ENCODE measurements at regions not wholly inside any gene's neighbourhood (a gene's known extent, or its start where the extent isn't known, plus 50 kb on each side); places are given as distances from the start of the nearest gene placed in this dataset.
"Not testable (repeated sequence)": the region's sequence is repeated elsewhere in the genome, so short reads cannot be mapped to it uniquely, and the experiment has no call there.

- no peak for TF ChIP-seq CTCF (IDR thresholded peaks at IDR 0.05; ENCODE audit: borderline replicate concordance, control extremely low read depth, extremely low read depth, insufficient read depth, missing control alignments)
- in situ Hi-C loops (cut with MboI; ENCODE audit: low sequenced_read_pairs, unreplicated experiment): no loop called here
These were observed 409.9 kb downstream of the KCNJ18 start for GRCh38 chr17:22102177-22102576.

GRCh38 chr17:22116720-22117119 is 424.4 kb downstream of the KCNJ18 start:
- DNase-seq (ENCODE audit: low spot score); in situ Hi-C loops (cut with MboI; ENCODE audit: low sequenced_read_pairs, unreplicated experiment): not testable (repeated sequence)

More at GRCh38 chr17:22102177-22102576, 409.9 kb downstream of the KCNJ18 start:
- no peak for DNase-seq (ENCODE audit: low spot score)

GRCh38 chr17:22117401-22117800 is 425.1 kb downstream of the KCNJ18 start:
- in situ Hi-C loops (cut with MboI; ENCODE audit: low sequenced_read_pairs, unreplicated experiment): not testable (repeated sequence)

GRCh38 chr17:22119016-22119415 is 426.7 kb downstream of the KCNJ18 start:
- DNase-seq (ENCODE audit: low spot score); in situ Hi-C loops (cut with MboI; ENCODE audit: low sequenced_read_pairs, unreplicated experiment): not testable (repeated sequence)

More at GRCh38 chr17:22117401-22117800, 425.1 kb downstream of the KCNJ18 start:
- DNase-seq (ENCODE audit: low spot score): not testable (repeated sequence)

- DNase-seq (ENCODE audit: low spot score); in situ Hi-C loops (cut with MboI; ENCODE audit: low sequenced_read_pairs, unreplicated experiment): not testable (repeated sequence)
These were observed 427.4 kb downstream of the KCNJ18 start for GRCh38 chr17:22119751-22120150.

- DNase-seq (ENCODE audit: low spot score): no peak
- in situ Hi-C loops (cut with MboI; ENCODE audit: low sequenced_read_pairs, unreplicated experiment): no loop called here
- TF ChIP-seq CTCF (IDR thresholded peaks at IDR 0.05; ENCODE audit: borderline replicate concordance, control extremely low read depth, extremely low read depth, insufficient read depth, missing control alignments): no peak
These were observed 431.4 kb downstream of the KCNJ18 start for GRCh38 chr17:22123536-22124281.

GRCh38 chr17:22128171-22128570 is 435.8 kb downstream of the KCNJ18 start:
- DNase-seq (ENCODE audit: low spot score): no peak
- no peak for TF ChIP-seq CTCF (IDR thresholded peaks at IDR 0.05; ENCODE audit: borderline replicate concordance, control extremely low read depth, extremely low read depth, insufficient read depth, missing control alignments)
- in situ Hi-C loops (cut with MboI; ENCODE audit: low sequenced_read_pairs, unreplicated experiment): no loop called here

- no peak for TF ChIP-seq CTCF (IDR thresholded peaks at IDR 0.05; ENCODE audit: borderline replicate concordance, control extremely low read depth, extremely low read depth, insufficient read depth, missing control alignments)
- no peak for DNase-seq (ENCODE audit: low spot score)
- in situ Hi-C loops (cut with MboI; ENCODE audit: low sequenced_read_pairs, unreplicated experiment): no loop called here
These were observed 436.4 kb downstream of the KCNJ18 start for GRCh38 chr17:22128723-22129122.

- in situ Hi-C loops (cut with MboI; ENCODE audit: low sequenced_read_pairs, unreplicated experiment): not testable (repeated sequence)
These were observed 437.6 kb downstream of the KCNJ18 start for GRCh38 chr17:22129920-22130319.

More at GRCh38 chr17:22129920-22130319, 437.6 kb downstream of the KCNJ18 start:
- not testable (repeated sequence) for DNase-seq (ENCODE audit: low spot score)
